Retinal pigment epithelial cell (primary cell): ENCODE measurements at regions not wholly inside any gene's neighbourhood (a gene's known extent, or its start where the extent isn't known, plus 50 kb on each side); places are given as distances from the start of the nearest gene placed in this dataset.

Experiments used
- DNase-seq: peaks from one replicate; pipeline ENCODE4 v3.0.0-alpha.2; 2010; ENCODE audit warnings: low read depth
- H3K4me3 ChIP-seq: 2 replicates; pipeline ENCODE4 v1.5.1; 2011; ENCODE audit warnings: mild to moderate bottlenecking, low read length, control low read depth, moderate library complexity
- TF ChIP-seq, protein P1 (sequence below): conservative IDR thresholded peaks from 2 replicates; pipeline ENCODE4 v1.5.1; 2011; ENCODE audit warnings: low read depth, low read length, control low read depth, inconsistent platforms

DNA sequence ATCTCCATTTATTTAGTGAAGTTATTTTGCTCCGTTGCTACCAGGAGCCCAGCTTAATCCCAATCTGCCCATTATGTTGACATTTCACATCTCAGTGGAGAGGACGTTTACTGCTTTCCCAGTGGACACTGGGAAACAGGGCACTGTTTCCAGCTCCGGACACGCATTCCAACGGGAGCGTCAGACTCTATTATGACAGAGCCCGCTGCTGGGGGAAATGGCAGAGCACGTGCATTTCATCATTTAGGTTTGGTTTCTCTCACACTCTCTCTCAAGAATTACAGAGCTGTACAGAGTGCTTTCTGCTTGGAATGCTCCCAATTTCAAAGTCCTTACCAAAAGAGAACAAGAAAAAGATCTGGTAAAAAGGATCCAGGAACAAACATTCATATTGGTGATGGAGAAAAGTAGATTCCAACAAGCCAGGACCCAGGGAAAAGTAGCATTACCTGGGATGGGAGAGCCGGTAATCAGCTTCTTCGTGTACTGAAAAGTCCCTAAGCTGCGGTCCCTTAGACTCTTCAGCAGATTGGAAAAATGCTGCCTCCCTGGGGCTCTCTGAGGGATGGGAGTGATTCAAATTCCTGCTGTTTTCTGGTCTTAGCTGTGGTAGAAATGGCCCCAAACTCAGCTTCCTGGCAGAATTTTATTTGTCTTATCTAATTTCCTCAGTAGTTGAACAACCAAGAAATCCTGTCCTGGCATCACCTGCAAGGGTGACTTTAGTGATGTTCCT, 136.0 kb upstream of the THBS1 start:
- TF ChIP-seq, protein P1, sequence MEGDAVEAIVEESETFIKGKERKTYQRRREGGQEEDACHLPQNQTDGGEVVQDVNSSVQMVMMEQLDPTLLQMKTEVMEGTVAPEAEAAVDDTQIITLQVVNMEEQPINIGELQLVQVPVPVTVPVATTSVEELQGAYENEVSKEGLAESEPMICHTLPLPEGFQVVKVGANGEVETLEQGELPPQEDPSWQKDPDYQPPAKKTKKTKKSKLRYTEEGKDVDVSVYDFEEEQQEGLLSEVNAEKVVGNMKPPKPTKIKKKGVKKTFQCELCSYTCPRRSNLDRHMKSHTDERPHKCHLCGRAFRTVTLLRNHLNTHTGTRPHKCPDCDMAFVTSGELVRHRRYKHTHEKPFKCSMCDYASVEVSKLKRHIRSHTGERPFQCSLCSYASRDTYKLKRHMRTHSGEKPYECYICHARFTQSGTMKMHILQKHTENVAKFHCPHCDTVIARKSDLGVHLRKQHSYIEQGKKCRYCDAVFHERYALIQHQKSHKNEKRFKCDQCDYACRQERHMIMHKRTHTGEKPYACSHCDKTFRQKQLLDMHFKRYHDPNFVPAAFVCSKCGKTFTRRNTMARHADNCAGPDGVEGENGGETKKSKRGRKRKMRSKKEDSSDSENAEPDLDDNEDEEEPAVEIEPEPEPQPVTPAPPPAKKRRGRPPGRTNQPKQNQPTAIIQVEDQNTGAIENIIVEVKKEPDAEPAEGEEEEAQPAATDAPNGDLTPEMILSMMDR, result peak; percentile 20
- no peak overlapping the region for H3K4me3 ChIP-seq
- no peak for DNase-seq

DNA sequence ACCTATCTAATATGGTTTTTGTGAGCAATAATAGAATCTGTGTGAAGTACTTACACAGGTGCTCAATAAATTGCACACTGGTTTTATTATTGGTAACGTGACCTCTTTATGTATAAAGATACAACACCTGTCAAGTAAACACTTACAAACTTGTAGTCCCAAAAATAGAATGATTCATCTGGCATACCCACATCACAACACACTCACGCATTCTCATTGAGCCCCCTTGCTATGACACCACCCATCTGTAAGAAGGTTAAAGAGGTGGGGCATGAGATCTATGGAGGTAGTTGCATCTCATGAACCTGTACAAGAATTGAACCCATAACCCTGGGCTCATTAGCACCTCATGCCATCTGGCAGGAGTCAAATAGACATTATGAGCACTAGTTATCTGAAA, 134.9 kb upstream of the THBS1 start:
- TF ChIP-seq, protein P1, result no peak
- no peak for DNase-seq
- H3K4me3 ChIP-seq, result no peak overlapping the region

DNA sequence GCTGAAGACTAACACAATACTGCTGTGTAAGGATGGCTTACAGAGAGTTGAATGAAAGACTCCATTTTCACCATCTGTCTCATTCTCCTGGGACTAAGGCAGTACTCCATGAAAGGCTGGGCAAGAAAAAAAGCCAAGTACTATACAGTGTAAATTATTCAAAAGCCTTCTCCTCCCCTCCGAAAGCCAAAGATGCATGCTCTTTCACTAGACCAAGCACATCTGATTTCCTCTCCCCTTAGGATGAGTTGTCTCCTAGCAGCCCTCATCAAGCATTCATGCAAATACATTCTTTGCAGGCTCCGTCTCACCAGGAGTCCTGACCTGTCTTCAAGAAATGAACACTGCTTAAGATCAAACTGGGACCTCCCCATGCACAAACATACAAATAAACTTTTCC, 133.5 kb upstream of the THBS1 start:
- DNase-seq, result no peak
- TF ChIP-seq, protein P1, result no peak
- H3K4me3 ChIP-seq, result no peak overlapping the region

DNA sequence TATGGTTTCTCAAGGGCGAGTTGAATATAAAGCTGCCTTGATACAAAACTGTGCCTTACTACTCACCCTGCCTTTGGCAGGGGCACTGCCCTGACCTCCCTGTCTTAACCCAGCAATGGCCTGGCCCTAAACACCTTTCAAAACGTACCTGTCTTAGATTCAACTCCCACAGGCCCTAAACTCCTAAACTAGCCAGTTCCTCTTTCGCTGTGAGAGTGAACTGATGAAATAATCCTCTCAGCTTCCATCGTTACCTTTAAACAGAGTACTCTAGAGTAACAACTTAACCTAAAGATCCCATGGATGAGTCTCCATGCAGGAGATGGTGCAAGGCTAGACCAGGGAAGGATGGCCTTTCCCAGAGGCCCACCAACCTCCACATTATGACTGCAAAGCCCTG, 133.0 kb upstream of the THBS1 start:
- no peak for DNase-seq
- no peak overlapping the region for H3K4me3 ChIP-seq
- TF ChIP-seq, protein P1, result no peak

DNA sequence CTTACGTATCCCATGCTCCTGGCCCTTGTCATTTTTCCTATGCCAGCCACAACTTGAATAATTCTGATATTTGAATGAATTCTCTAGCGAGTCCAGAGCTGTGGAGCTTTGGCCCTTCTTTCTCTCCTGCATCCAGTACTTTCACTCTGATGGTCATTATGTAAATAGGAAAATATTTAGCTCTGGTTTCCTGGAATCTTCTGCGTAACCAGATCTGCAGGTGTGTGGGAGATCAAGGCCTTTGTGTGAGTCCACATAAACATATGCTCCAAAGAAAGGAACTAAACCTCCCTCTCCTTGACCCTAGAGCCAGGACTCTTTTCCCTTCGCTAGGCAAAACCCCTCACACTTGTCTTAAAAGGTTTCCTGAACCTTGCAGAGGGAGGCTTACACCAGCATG, 132.5 kb upstream of the THBS1 start:
- DNase-seq, result no peak
- H3K4me3 ChIP-seq, result no peak overlapping the region
- TF ChIP-seq, protein P1, result no peak

DNA sequence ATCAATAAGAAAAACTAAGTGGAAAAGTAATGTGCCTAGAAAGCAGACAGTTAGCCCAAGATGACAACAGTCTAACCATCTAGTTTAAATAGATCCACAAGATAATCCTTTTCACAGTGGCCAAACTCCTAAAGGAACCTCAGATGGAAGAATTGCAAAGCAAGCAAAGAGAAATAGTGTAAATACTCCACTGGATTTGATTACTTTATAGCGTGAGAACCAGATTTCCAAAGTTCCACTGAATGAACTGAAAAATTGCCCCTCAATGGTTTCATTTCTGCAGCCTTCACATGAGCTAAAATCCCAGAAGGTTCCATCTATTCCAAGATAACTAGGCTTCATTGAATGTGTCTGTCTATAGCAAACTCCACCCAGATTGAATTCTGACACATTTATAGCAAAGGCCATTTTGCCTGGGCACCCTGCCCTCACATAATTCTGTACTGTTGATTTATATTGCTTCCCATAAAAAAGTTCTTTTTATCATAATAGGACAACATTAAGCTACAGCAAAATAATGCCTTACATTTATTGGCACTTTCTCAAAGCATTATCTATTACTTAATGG, 129.7 kb upstream of the THBS1 start:
- TF ChIP-seq, protein P1, result no peak
- no peak for DNase-seq
- no peak overlapping the region for H3K4me3 ChIP-seq

DNA sequence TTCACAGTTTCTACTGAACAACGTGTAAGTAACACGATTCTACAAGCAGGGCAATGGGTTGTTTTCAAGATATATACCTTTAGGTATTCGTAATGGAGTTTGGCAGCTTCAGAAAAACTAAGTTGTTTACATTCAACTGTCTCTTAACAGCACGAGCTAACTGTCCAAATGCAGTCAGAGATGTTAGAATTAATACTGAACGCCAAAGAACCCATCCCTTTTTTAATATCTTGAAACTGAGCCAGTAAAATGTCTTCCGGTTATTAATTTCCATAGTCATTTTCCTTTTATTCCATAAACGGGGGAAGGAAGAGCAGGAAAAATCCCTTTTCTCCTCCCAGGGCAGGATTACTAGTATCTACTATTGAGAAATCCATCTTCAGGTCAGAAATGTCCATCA, 129.0 kb upstream of the THBS1 start:
- TF ChIP-seq, protein P1, result no peak
- no peak overlapping the region for H3K4me3 ChIP-seq
- DNase-seq, result no peak
